ENCODE measurements at regions not wholly inside any gene's neighbourhood (a gene's known extent, or its start where the extent isn't known, plus 50 kb on each side); places are given as distances from the start of the nearest gene placed in this dataset.

DNA sequence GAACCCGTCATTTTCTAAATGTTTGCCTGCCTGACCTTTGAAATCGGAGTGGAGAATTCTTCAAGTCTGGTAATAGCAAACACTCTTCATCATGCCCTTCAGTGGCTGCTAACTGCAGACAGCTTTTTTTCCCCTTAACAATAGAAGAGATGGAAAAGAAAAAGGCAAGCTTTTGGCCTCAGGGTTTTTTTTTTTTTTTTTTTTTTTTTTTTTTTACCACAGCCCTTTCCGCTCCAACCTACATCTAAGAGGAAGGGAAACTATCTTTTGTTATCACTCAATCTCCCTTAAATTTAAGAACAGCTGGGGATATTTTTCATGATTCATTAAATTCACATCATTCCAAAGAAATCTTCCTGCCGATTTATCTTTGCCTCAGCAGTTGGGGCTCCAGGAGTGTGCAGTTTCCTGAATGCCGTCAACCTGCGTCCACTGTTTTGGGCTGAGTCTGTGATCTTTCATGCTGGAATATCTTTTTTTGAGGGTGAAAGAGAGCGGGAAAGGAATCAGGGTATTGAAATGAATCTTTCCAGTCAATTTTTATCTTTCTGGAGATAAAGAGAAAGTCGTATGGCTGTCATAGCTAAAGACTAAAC, 144.5 kb upstream of the SMYD2 start:
- no peak overlapping the region for H3K27ac ChIP-seq
- DNase-seq (ENCODE audit: low read depth, low spot score), result no peak

DNA sequence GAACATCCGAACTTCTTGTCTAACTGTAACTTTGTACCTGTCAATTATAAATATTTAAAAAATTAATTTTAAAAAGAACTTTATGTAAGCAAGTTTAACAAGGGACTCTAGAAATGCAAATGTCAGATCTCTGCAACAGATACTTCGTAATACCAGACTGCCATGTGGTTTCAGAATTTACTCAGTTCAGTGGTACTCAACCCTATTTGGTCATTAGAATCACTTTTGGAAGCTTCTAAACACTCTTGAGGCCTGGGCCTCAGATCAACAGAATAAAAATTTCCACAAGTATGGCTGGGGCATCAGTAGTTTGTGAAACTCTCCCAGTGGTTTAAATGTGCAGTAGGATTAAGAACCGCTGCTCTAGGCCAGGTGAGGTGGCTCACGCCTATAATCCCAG, 139.5 kb upstream of the SMYD2 start:
- no peak overlapping the region for H3K27ac ChIP-seq
- DNase-seq (ENCODE audit: low read depth, low spot score), result no peak

DNA sequence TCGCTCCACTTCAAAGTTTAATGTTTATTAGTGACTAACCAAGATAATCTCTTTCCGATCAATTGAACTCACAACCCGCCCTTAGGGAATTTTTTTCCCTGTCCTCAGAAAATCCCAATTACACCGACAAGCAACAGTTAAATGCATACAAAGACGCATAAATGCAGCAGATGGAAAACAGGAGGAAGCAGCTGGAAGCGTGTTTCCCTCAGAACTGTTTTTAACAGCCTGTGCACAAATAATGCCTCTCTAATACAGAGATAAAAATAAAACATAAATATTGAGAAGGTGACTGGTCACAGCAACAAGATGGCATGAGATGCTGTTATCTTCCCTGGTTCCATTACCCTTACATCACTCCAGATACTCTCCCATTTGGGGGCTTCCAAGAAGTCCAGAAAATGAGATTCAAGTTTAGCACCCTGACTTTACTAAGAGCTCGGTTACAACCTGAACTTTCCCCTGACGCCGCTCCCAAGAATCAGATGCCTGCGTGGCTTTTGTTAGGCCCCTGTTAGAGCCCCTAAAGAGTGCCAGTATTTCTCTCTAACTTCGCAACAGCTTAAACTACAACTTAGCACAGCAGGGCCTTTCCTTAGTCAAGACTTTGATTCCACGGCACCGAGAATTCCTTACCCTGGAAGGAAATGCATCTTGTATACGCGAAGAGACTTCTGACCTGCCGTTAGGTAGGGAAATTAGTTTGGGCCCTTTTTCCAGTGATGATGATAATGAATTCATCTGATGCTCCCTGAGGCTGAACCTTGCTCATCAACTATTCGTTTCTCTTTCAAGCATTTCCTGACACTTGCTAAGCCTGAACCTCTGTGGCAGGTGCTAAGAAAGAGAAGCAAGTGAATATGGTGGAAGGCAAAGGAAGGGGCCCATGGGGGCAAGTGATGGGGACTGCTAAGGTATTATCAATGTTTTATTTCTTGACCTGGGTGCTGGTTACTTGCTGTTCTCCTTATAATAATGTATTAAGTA, 137.7 kb upstream of the SMYD2 start:
- no peak for DNase-seq (ENCODE audit: low read depth, low spot score)
- H3K27ac ChIP-seq, result no peak overlapping the region

DNA sequence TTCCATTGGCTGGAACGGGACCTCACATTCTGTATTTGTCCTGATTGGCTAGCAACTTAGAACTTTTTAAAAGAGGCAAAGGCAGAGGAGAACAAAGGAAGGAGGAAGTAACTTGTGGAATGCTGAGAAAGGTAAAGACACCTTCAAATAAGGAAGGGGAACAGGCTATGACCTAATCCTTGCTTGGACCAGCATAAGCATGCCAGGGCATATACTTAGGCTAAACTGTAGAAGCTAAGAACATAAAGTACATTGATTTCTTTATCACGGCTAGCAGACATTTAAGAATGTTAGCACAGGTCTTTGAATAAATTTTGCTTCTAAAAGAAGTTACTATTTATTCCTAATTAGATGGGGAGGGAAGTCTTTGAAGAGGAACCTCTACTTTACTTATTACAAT, 136.4 kb upstream of the SMYD2 start:
- peak; percentile 36 for DNase-seq (ENCODE audit: low read depth, low spot score)
- peak overlapping the region; percentile 78 for H3K27ac ChIP-seq

DNA sequence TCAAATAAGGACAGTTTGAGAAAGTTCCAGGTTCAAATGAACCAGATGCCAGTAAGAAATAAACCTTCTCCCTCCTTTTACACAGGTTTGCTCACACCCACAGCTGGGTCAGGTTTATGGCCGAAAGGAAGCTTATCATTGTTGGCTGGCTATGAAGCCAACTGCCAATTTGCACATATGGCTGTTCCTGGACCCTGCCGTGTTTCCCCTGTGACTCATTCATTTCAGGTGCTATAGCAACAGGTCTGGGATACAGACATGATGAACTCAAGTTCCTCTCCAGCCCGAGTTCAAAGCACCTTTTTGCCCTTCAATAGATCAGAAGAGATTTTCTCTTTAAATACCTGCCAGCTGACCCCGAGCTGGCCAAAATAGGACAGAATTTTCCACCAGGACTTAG, 134.4 kb upstream of the SMYD2 start:
- H3K27ac ChIP-seq, result no peak overlapping the region

DNA sequence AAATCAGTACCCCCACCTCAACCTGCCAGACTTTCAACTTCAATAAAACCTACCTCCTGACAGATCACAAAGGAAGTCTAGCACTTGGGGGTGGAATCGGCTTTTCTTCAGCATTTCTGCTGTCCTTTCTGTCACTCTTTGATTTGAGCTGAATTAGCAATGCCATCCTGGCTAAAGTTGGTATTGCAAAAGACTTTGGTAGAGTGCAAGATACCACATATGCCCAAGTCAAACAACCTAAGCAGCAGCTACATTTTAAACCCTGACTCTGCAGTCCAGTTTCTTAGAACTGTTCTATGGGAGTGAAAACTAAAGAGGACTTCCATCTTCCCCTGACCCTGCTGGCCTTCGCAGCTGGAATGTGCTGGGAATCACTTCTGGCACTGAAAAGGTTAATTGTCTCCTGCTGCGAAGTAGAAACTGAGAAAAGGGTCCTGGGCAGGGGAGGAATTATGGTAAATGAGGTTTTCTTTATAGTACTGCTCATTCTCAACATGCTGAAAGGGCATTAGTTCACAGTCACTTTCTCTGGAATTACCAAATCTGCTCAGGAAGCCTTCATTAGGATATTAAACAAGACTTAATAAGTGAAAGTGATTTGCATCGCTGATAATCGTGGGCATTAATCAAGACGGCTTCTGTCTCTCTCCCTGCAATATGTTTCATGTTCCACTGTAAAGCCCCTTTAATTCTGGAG, 126.2 kb upstream of the SMYD2 start:
- no peak for DNase-seq (ENCODE audit: low read depth, low spot score)
- no peak overlapping the region for H3K27ac ChIP-seq

More for the DNA sequence above, 134.4 kb upstream of the SMYD2 start:
- DNase-seq (ENCODE audit: low read depth, low spot score), result peak; percentile 22

DNA sequence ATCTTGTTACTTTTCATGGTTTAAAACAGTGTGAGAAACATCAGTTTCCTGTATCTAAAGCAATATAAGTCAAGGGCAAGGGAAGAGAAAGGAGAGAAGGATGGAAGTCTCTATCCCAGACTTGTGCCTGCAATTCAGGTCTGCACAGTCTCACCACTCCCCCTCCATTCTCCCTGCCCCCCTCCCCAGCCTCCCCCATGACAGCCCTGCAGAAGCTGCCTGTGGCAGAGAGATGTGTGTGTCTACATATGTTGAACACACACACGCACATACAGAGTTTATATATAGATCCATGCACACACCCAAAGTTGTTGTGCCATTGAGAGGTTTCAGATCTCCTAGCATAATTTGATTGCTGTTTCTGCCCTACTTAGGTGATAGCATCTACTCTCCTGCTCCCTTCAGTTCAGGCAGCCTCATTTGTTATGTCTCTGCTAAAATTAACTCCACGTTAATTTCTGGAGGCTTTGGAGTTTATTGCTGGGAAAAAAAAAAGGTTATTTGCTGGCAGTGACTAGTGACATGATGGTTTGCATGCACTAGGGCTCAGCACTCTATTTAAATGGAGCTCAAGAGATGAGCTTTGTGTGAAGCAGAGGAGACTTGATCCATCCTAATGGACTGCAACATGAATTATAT, 124.9 kb upstream of the SMYD2 start:
- no peak overlapping the region for H3K27ac ChIP-seq
- DNase-seq (ENCODE audit: low read depth, low spot score), result no peak

DNA sequence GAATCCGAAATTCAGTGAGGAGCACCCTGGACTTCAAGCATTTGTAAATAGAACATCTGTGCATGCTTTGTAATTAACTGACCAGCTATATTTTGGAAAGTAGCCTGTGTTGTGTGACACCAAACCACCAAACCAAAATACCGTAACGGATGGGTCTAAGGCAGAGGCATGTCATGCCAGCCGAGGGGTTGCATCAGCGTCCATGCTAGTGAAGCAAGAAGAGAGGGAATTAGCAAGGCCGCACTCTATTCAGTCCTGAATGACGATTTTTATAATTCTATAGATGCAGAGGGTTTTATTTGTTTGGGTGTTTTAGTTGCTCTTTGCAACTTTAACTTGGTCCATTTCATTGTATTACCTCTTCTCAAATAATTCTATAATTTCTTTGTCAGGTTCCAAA, 116.8 kb upstream of the SMYD2 start:
- no peak overlapping the region for H3K27ac ChIP-seq
- no peak for DNase-seq (ENCODE audit: low read depth, low spot score)

DNA sequence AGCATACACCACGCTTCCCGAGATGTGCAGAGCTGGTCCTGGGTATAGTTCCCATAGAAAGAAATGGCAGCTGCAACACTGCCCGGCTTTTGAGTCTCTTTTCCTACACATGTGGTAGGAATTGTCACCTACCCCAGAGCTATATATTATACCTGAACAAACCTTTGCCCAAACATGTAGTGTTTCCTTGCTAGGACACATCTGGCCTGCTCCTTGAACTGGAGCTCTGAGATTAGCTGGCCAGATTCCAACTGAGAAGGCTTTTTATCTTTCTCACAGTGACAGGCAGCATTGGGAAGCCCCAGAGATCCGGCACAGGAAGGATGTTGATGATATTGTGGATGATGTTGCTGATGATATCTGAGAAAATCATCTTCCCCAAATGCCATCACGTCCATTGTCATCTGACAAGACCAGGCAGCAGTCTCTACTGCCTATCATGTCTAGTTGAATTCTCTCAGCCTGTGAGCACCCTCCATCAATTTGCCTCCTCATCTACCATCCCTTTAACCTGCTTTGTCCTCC, 115.0 kb upstream of the SMYD2 start:
- DNase-seq (ENCODE audit: low read depth, low spot score), result no peak
- H3K27ac ChIP-seq, result no peak overlapping the region

DNA sequence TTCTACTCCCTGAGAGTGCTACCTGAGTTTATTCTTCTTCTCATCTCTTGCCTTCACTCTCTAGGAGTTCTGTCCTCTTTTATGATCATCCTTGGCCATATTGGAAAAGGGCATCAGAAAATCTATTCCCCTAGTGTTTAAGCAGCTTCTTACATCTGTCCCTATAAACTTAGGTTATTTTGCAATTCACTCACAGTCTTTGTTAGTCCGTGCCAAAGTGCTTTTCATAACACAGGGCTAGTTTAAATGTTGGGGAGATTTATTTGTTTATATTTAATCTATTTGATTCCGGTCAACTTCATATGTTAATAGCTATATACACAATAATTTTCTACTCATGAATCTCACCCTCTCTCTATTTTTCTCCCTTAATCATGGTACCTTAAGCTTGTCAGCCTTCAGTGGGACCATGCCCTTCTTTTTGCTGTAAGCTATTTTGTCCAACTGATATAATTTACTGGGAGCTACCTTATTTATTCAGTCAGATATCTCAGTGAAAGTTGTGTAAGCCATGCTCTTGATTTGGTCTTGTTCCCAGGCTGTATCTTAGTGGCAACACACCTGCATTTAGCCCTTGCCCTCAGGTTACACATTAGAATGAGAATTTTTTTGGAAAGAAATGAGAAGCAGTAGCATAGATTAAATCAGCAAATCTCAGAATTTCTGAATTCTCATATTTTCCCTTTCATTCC, 106.3 kb upstream of the SMYD2 start:
- no peak overlapping the region for H3K27ac ChIP-seq
- DNase-seq (ENCODE audit: low read depth, low spot score), result no peak

DNA sequence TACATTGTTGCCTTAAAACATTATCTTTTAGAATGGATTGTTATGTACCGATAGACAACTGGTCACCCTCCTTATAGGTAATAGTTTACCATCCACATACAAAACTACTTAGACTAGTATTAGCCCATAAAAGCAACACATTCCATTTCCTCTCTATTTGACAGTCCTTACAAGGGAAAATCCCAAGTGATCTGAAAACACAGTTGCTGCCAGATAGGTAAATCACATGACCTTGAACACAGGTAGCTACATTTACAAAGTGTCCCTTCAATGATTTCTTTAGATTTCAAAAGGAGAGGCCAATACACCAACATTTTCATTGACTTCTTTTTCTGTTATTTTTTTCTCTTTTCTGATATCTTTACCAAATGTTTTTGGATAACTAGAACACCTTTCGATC, 102.9 kb upstream of the SMYD2 start:
- no peak overlapping the region for H3K27ac ChIP-seq
- DNase-seq (ENCODE audit: low read depth, low spot score), result no peak

DNA sequence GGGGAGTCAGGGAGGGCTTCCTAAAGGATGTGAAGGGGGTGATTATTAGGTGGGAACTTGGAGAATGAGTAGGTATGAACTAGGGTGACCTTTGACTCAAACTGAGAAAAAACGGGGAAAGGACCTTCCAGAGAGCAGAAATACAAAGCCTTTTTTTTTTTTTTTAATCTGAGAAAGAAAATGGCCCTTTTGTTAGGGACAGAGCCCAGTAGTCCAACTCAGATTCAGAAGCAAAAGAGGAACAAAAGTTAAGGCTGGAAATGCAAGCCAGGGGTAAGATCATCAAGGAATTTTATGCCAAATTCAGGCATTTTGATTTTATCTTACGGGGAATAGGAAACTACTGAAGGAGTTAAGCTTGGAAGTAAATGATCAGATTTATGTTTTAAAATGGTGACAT, 96.0 kb upstream of the SMYD2 start:
- no peak overlapping the region for H3K27ac ChIP-seq
- no peak for DNase-seq (ENCODE audit: low read depth, low spot score)

DNA sequence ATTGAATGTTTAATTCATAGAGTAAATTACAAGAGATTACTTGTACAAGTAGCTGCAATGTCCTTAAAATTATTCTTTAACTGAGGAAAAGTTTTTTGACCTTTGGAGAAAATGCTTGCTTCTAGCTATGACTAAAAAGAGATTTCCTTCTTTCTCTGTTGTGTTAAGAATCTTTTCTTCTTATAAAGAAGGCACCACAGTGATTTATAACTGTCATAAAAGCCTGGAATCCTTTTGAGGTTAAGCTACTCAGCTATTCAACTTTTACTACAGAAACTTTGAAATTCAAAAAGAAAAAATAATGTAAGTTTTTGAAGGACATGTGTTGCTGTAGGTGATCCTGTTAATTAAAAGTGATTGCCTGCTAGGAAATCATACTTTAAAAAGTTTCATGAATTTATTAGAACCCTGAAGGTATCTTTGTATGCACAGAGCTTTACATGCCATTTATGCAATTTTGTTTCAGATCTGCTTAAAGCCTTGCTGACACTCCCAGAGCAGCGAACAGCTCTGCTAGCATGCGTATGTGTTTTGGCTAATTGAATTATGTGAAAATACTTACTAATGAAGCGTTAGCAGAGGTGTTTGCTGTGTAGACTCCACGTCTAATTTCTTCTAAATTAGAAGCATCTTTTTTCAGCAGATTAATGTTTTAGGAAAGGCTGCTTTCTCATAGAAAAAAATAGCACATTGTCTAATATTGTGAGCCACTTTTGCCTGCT, 94.7 kb upstream of the SMYD2 start:
- no peak for DNase-seq (ENCODE audit: low read depth, low spot score)
- H3K27ac ChIP-seq, result no peak overlapping the region

DNA sequence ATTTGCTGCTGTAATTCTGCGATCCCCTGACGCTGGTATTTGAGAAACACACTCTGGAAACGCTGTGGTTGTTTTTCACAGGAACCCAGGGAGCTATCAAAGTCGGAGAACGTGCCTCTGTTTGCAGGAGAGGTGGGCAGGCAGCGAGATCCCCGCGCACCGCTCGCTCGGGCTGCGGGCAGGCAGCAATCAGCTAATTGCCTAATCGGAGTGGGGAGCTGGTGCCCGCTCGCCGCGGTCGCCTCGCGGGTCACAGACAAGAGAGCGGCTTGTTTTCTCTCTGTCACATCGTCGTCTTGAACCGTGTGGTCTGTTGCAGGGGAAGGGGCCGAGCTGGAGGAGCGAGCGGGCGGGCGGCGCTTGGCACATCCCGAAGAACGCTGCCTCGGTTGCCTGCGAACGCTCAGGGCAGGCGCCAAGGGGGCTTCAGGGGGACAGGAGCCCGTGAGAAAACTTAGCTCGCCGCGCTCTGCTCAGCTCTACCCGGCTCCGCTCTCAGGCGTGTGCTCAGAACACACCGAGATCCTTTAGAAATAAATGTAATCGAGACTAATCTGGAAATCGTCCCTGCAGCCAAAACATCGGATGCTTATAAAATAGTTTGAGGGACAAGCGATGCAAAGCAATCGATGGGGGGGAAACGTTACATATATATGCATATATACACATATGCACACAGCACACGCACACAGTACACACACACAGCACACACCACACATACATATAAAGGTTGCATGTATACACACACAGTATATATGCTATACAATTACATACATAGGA, 93.6 kb upstream of the SMYD2 start:
- DNase-seq (ENCODE audit: low read depth, low spot score), result no peak
- H3K27ac ChIP-seq, result no peak overlapping the region

DNA sequence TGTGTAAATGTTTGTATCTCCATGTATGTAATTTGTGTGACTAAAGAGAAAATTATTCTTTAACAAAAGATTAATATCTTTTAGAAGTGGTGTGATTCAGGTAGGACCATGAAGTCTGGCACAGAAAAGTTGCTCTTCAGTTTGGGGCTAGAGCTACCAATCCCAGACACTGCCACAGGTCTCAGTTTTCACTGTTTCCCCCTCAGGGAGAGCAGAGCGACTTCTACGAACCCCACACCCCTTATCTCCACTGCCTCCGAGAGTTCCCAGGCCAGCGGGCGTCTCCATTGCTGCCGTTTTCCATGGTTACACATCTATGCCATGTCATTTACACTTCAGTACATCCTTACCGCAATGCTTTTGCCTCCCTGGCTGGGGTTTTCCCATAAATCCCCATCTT, 93.0 kb upstream of the SMYD2 start:
- DNase-seq (ENCODE audit: low read depth, low spot score), result no peak

DNA sequence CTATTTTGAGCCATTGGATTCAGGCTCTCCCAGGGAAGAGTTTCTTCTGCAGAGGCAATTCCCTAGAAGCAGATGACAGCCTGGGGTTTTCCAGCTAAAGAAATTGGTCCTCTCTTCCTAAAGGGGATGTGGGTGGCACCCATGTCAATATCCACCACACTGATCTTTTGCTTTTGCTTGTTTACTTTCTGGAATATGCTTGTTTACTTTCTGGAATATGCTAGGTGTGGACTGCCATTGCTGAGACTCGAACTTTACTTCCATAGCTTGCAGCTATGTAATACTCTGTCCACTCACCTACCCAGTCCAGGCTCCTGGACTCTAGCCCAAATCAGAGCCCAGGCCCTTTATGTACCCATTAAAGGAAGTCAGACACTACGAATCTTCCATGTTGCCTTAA, 92.1 kb upstream of the SMYD2 start:
- no peak for DNase-seq (ENCODE audit: low read depth, low spot score)

More for the DNA sequence above, 93.0 kb upstream of the SMYD2 start:
- no peak overlapping the region for H3K27ac ChIP-seq

DNA sequence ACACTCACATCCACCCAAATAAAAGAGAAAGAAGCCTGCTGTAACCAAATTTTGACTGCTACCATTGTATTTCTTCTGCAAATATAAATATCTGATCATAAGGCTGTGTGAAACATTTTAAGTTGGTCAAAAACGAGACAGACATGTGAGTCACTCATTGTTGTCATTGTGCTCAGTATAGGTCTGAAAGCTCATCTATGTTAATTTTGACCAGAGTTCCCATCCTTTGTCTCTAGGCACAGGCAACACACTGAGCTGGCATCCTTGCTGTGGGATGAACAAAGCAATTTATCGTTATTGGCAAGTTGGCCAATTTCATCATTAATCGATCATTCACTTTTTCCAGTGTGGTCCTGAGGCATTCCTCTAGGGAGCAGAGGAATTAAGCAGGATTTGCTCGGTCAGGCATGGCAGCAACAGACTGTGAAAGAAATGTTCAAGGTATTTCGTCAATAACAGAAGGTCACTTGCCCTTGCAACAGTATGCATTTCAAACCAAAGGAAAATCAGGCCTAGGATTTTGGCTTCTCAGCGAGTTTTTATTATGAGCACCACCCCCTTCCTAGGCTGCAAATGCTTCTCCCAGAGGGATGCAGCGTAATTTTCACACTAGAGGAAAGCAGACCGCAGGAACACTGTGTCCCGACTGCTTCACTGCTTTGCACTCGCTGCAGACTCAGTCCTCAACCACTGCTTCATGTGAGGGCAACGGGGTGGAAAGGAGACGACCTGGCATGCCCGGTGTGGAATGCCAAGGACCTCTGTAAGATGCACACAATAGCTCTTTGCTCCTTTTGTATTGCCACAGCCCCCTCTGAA, 87.9 kb upstream of the SMYD2 start:
- DNase-seq (ENCODE audit: low read depth, low spot score), result no peak
- H3K27ac ChIP-seq, result no peak overlapping the region

More for the DNA sequence above, 92.1 kb upstream of the SMYD2 start:
- H3K27ac ChIP-seq, result no peak overlapping the region

DNA sequence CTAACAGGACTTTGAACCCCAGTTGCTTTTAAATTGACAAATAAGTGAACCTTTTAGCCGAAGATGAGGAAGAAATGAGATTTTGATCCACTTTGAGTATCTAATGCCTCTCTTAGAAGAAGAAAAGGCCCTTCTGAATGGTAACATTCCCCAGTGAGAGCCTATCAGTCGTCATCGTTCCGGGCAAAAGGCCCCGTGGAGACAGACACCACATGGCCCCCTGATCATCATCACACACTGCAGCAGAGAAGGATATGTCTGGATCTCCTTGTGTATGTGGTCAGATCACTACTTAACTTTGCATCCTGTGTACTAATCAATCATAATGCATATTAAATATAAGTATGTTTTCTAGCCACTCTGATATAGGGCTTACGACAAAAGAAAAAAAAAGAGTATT, 87.3 kb upstream of the SMYD2 start:
- no peak overlapping the region for H3K27ac ChIP-seq
- no peak for DNase-seq (ENCODE audit: low read depth, low spot score)
